Karpas-422 (cell line): ENCODE measurements at regions not wholly inside any gene's neighbourhood (a gene's known extent, or its start where the extent isn't known, plus 50 kb on each side); places are given as distances from the start of the nearest gene placed in this dataset.

ENCODE experiments used
- DNase-seq: peaks from one replicate; pipeline ENCODE4 v3.0.0-alpha.2; 2015
- H2AFZ ChIP-seq: fragments of 200-600 bp; sonication (generic); 2 replicates; pipeline ENCODE4 v1.6.1; 2014; ENCODE audit warnings: antibody characterized with exemption, low read length, mixed read lengths
- H3K27ac ChIP-seq: fragments of 200-600 bp; sonication (generic); 2 replicates; pipeline ENCODE4 v1.5.1; 2014; ENCODE audit warnings: mild to moderate bottlenecking, low read length, moderate library complexity
- H3K27me3 ChIP-seq: fragments of 200-600 bp; sonication (generic); 2 replicates; pipeline ENCODE4 v1.6.1; 2014; ENCODE audit warnings: low read length, mixed read lengths
- H3K36me3 ChIP-seq: fragments of 200-600 bp; sonication (generic); 2 replicates; pipeline ENCODE4 v1.6.1; 2014; ENCODE audit warnings: low read length, mixed read lengths; ENCODE audit not compliant: insufficient read depth
- H3K4me1 ChIP-seq: fragments of 200-600 bp; sonication (generic); 2 replicates; pipeline ENCODE4 v1.6.1; 2014; ENCODE audit warnings: mild to moderate bottlenecking, low read length, mixed read lengths
- H3K4me2 ChIP-seq: fragments of 200-600 bp; sonication (generic); 2 replicates; pipeline ENCODE4 v1.6.1; 2014; ENCODE audit warnings: low read length, low read depth, mild to moderate bottlenecking; ENCODE audit not compliant: poor library complexity, severe bottlenecking
- H3K4me3 ChIP-seq: fragments of 200-600 bp; sonication (generic); 2 replicates; pipeline ENCODE4 v1.5.1; 2014; ENCODE audit warnings: mild to moderate bottlenecking, antibody characterized with exemption, low read length, mixed read lengths
- H3K79me2 ChIP-seq: fragments of 200-600 bp; sonication (generic); 2 replicates; pipeline ENCODE4 v1.6.1; 2014; ENCODE audit warnings: mild to moderate bottlenecking, low read length, mixed read lengths
- H3K9ac ChIP-seq: fragments of 200-600 bp; sonication (generic); 2 replicates; pipeline ENCODE4 v1.6.0; 2014; ENCODE audit warnings: low read length
- H3K9me2 ChIP-seq: fragments of 200-600 bp; sonication (generic), shearing (Covaris generic); replicated peaks from 2 replicates; pipeline ENCODE4 v1.6.0; 2014; ENCODE audit warnings: mild to moderate bottlenecking, low read length, moderate library complexity; ENCODE audit not compliant: insufficient read depth
- H3K9me3 ChIP-seq: fragments of 300-700, 200-600 bp; sonication (generic); 2 replicates; pipeline ENCODE4 v1.6.1; 2014; ENCODE audit warnings: low read length, mixed read lengths
- H4K20me1 ChIP-seq: fragments of 200-600 bp; sonication (generic); 2 replicates; pipeline ENCODE4 v1.6.1; 2014; ENCODE audit warnings: mild to moderate bottlenecking, antibody characterized with exemption, low read length, low read depth; ENCODE audit not compliant: insufficient read depth

DNA sequence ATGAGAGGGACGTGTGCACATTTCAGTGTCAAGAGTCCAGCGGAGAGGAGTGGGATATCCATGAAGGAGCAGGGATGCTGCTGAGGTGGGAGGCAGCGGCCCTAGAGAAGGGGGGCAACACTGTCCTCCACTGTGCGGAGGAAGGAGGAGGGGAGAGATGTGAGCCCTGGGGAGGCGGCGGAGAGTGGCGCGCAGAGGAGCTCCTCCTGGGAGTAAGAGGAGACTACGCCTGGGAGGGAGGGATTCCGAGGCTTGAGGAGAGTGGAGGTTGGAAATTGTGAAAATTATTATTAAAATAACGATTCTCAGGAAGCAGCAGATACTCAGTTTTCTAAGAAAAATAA is 142.7 kb downstream of the CEP57L1 start:
- Histone ChIP-seq H3K4me2 (no peak overlapping the region), H4K20me1 (no peaks in the 10 kb centered on the region)

DNA sequence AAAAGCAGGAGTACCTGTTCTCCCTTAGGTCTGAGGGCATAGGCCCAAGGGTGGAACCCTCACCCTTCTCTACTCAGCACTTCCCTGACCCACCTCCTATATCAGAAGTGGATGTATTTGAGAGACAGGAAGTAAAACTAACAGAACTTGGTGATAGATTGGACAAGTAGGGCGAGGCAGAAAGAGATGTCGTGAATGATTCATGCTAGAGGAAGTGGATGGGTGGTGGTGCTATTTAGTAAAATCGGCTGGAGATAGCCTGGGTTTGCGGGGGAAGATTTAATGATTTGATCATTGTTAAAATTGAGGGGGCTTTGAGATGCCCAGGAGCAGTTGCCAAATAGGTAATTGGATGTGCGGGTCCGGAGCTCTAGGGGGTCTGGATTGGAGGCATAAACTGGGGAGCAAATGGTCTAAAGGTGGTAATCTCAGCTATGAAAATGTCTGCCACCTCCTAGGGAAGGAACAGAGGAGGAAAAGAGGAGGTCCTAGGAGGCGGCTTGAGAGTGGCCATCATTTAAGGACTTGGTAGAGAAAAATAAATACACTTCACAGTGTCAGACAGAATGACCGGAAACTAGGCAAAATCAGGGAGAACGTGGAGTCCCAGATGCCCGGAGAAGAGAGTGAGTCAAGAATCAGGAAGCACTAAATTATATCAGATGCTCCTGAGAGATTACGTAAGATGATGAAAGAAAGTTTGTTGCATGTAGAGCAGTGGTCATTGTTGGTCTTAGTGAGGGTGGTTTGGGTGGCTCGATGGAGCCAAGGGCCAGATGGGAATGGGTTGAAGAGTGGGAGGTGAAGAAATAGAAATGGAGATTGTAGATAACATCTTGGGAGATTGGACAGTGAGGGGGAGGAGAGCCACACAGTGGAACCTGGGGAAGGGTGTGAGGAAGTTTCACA is 142.0 kb downstream of the CEP57L1 start:
- no peaks in the 10 kb centered on the region for H3K36me3 ChIP-seq
- no peaks in the 10 kb centered on the region for H3K9me3 ChIP-seq
- no peaks in the 10 kb centered on the region for H3K79me2 ChIP-seq
- H3K9ac ChIP-seq: no peak overlapping the region
- H3K4me1 ChIP-seq: no peaks in the 10 kb centered on the region
- no peak for DNase-seq
- H3K27me3 ChIP-seq: no peaks in the 10 kb centered on the region
- H3K9me2 ChIP-seq: no peaks in the 10 kb centered on the region
- no peak overlapping the region for H3K4me2 ChIP-seq
- H4K20me1 ChIP-seq: no peaks in the 10 kb centered on the region
- no peak overlapping the region for H3K4me3 ChIP-seq
- H3K27ac ChIP-seq: no peak overlapping the region
- H2AFZ ChIP-seq: no peak overlapping the region

More for the DNA sequence above, 142.7 kb downstream of the CEP57L1 start:
- H3K36me3 ChIP-seq: no peaks in the 10 kb centered on the region
- H3K4me3 ChIP-seq: no peak overlapping the region
- no peaks in the 10 kb centered on the region for H3K9me3 ChIP-seq
- DNase-seq: no peak
- H3K9ac ChIP-seq: no peak overlapping the region
- no peaks in the 10 kb centered on the region for H3K4me1 ChIP-seq
- H3K27me3 ChIP-seq: no peaks in the 10 kb centered on the region
- H3K9me2 ChIP-seq: no peaks in the 10 kb centered on the region
- H3K27ac ChIP-seq: no peak overlapping the region
- H3K79me2 ChIP-seq: no peaks in the 10 kb centered on the region
- no peak overlapping the region for H2AFZ ChIP-seq

DNA sequence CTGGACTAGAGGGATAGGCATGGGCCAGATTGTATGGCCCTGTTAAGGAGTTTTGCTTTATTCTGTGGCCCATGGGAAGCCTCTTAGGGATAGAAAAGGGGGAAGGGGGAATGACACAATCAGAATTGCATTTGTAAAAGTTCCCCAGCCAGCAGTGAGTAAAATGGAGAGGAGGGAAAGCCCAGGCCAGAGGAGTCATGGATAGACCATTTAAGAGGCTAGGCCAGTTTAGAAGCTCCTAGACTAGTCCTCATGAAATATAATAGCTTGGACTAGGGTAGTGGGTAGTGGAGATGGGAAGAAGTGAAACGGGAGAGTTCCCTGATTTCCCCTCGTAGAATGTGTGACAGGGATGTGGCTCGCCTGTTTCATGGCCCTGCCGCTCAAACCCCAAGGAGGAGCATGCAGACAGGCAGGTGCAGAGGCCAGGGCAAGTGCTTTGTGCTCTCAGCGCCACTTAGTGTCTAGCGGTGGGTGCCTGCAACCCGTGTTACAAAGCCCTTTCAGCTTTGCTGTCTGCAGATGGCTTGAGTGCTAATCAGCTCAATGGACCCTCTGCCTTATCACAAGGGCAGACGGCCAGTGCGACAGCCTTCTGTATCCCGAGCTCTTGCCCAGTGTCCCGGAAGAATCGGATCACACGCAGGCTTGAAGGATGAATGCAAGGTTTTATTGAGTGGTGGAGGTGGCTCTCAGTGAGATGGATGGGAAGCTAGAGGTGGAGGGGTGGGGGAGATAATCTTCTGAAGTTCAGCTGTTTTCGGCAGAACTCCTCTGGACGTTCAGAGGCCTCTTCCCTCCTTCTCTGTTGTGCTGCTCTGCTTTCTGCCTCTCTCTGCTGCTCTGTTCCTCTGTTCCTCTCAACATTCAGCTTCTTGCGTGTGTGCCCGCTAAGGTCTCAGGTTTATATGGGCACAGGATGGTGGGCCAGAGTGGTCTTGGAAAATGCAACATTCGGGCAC is 141.1 kb downstream of the CEP57L1 start:
- Histone ChIP-seq H3K27me3 (no peaks in the 10 kb centered on the region), H3K4me1 (no peaks in the 10 kb centered on the region), H3K79me2 (no peaks in the 10 kb centered on the region), H3K9me2 (no peaks in the 10 kb centered on the region), H3K27ac (no peak overlapping the region), H4K20me1 (no peaks in the 10 kb centered on the region), H3K9me3 (no peaks in the 10 kb centered on the region), H3K4me2 (no peak overlapping the region), H3K9ac (no peak overlapping the region), H3K4me3 (no peak overlapping the region), H2AFZ (no peak overlapping the region), H3K36me3 (no peaks in the 10 kb centered on the region)
- DNase-seq: peak; percentile 70

DNA sequence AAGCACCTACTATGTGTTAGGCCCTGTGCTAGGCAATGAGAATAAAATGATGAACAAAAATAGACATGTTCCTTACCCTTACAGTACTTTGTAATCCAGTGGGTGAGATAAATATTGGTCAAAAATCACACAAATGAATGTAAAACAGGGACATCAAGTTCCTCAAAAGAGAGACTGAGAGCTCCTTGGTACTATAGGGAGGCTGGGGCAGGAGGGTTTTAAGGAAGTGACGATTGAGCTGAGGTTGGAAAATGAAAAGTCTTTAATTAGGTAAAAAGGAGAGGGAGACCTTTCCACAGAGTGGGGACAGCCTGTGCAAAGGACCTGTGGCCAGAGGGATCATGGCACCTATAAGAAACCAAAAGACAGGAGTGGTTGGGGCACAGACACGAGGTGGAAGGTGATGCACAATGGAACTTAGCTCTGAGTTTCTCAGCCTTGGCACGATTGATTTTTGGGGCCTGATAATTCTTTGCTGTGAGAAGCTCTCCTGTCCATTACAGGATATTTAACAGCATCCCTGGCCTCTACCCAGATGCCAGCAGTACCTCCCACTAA is 140.3 kb downstream of the CEP57L1 start:
- no peaks in the 10 kb centered on the region for H3K9me2 ChIP-seq
- no peak overlapping the region for H3K9ac ChIP-seq
- no peaks in the 10 kb centered on the region for H3K36me3 ChIP-seq
- no peaks in the 10 kb centered on the region for H4K20me1 ChIP-seq
- no peaks in the 10 kb centered on the region for H3K4me1 ChIP-seq
- H3K4me3 ChIP-seq: no peak overlapping the region
- H3K79me2 ChIP-seq: no peaks in the 10 kb centered on the region
- H3K27ac ChIP-seq: no peak overlapping the region
- H3K27me3 ChIP-seq: no peaks in the 10 kb centered on the region
- H3K9me3 ChIP-seq: no peaks in the 10 kb centered on the region
- H3K4me2 ChIP-seq: no peak overlapping the region
- H2AFZ ChIP-seq: no peak overlapping the region
- no peak for DNase-seq

DNA sequence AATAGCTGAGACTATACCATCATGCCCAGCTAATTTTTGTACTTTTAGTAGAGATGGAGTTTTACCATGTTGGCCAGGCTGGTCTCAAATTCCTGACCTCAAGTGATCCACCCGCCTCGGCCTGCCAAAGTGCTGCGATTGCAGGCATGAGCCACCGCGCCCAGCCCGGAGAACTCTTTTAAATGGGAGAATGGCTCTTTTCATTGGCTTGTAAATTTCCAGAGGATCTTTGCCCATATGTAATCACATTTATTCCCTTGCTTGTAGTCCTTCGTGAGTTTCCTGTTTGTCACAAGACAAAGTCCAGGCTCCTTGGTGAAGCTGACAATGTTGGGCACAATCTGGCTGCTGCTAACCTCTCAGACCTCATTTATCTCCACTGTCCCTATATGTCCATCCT is 135.1 kb downstream of the CEP57L1 start:
- no peak overlapping the region for H3K4me3 ChIP-seq
- no peaks in the 10 kb centered on the region; the same call in 1 of the 2 replicates for H3K27me3 ChIP-seq
- H3K36me3 ChIP-seq: no peaks in the 10 kb centered on the region
- no peaks in the 10 kb centered on the region for H3K4me1 ChIP-seq
- DNase-seq: no peak
- H3K27ac ChIP-seq: no peak overlapping the region
- H3K9ac ChIP-seq: no peak overlapping the region
- H3K4me2 ChIP-seq: no peak overlapping the region
- no peak overlapping the region for H2AFZ ChIP-seq
- no peaks in the 10 kb centered on the region for H3K9me2 ChIP-seq
- no peaks in the 10 kb centered on the region for H3K9me3 ChIP-seq
- H4K20me1 ChIP-seq: no peaks in the 10 kb centered on the region
- no peaks in the 10 kb centered on the region for H3K79me2 ChIP-seq

DNA sequence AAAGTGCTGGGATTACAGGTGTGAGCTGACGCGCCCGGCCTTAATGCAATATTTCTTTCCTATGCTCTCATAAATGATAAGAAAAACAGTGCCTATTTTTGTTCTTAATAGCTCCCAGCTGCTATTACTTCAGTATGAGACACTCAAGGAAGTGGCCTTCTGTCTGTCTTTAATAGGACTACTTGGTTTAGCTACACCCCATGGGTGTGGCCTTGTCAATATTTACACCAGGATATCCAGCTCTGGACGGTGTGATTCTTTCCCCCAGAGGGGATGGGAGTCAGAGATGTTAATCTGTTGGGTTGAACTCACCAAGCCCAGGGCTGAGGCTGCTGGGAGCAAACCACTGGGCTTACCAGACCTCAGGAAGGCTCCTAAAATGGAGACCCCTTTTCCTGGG is 134.2 kb downstream of the CEP57L1 start:
- no peak overlapping the region for H3K4me3 ChIP-seq
- H3K36me3 ChIP-seq: no peaks in the 10 kb centered on the region
- no peak overlapping the region for H3K27ac ChIP-seq
- H4K20me1 ChIP-seq: no peaks in the 10 kb centered on the region
- H3K9me2 ChIP-seq: no peaks in the 10 kb centered on the region
- H3K4me2 ChIP-seq: no peak overlapping the region
- H3K9ac ChIP-seq: no peak overlapping the region
- H3K9me3 ChIP-seq: no peaks in the 10 kb centered on the region
- H3K4me1 ChIP-seq: no peaks in the 10 kb centered on the region
- no peak overlapping the region for H2AFZ ChIP-seq
- H3K27me3 ChIP-seq: no peaks in the 10 kb centered on the region; the same call in 1 of the 2 replicates
- no peak for DNase-seq
- no peaks in the 10 kb centered on the region for H3K79me2 ChIP-seq

DNA sequence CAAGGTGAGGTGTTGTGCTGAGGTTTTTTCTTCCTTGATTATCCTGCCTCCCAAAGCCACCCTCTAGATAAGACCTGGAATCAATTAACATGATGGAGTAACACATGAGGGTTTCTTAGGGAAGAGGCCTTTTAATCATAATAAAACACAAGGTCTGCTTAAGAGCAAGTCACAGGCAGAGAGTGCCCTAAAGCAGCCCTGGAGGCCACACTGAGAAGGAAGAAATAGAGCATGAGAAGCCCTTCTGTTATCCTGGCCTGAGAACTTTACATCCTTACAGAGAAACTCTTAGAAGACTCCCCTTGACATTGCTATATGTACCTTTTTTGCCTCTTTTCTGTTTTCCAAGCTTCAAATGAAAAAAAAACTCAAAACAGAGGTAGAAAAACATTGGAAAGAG is 132.3 kb downstream of the CEP57L1 start:
- Histone ChIP-seq H3K4me1 (no peaks in the 10 kb centered on the region), H4K20me1 (no peaks in the 10 kb centered on the region), H3K9ac (no peak overlapping the region), H3K79me2 (no peaks in the 10 kb centered on the region), H3K4me2 (no peak overlapping the region), H3K27ac (no peak overlapping the region), H2AFZ (no peak overlapping the region), H3K36me3 (no peaks in the 10 kb centered on the region), H3K4me3 (no peak overlapping the region), H3K27me3 (no peaks in the 10 kb centered on the region; the same call in 1 of the 2 replicates), H3K9me3 (no peaks in the 10 kb centered on the region), H3K9me2 (no peaks in the 10 kb centered on the region)
- DNase-seq: no peak

DNA sequence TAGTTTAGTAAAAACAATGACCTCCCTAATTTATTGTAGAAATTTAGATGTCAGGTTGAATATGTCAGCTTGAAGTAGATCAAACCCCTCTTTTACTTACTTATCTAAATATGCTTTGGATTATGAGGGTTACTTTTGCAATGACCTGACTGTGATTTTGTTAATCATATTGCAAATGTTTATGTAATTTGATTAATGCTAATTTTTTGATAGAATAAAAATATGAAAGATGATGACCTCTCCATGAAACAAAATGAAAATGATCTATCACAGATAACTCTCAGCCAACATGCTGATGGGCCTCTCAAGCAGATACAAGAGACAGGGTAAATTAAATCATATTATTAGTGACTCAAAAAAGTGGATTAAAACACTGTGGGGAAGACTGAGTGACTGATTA is 131.0 kb downstream of the CEP57L1 start:
- Histone ChIP-seq H2AFZ (no peak overlapping the region), H3K9me2 (no peaks in the 10 kb centered on the region), H3K79me2 (no peaks in the 10 kb centered on the region), H3K27ac (no peak overlapping the region), H3K4me3 (no peak overlapping the region), H3K4me2 (no peak overlapping the region), H3K9ac (no peak overlapping the region), H3K9me3 (no peaks in the 10 kb centered on the region), H3K4me1 (no peaks in the 10 kb centered on the region), H3K36me3 (no peaks in the 10 kb centered on the region), H3K27me3 (no peaks in the 10 kb centered on the region; the same call in 1 of the 2 replicates), H4K20me1 (no peaks in the 10 kb centered on the region)
- DNase-seq: no peak
